ENCODE measurements at regions not wholly inside any gene's neighbourhood (a gene's known extent, or its start where the extent isn't known, plus 50 kb on each side); places are given as distances from the start of the nearest gene placed in this dataset.

DNA sequence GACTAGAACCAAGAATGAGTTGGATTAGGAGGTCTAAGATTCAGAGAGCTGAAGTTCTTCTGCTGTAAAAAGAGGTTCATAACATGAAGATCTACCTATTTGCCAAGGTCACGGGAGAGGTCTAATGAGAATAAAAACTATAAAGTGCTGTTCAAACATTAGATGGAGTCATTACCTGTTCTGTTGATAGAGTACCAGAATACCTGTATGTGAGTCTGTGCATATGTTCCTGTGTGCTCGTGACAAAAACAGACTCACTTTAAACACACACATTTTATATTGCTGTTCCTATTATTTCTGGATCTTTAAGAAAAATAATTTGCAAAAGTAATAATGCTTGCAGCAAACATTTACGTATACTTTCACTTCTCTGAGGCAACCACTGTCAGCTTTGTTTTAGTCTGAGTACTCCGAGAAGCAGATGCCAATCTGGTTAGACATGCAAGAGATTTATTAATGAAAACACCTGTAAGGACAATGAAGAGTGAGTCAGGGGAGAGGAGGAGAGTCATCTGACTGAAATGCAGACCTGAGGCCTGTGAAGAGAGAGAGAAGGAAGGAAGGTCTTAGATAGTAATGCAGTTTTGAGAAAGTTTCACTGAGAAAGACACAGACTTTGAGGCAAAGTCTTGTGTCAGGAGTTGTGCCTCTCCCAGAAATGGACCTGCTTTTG, 221.2 kb downstream of the SQOR start:
- TF ChIP-seq, protein P1, sequence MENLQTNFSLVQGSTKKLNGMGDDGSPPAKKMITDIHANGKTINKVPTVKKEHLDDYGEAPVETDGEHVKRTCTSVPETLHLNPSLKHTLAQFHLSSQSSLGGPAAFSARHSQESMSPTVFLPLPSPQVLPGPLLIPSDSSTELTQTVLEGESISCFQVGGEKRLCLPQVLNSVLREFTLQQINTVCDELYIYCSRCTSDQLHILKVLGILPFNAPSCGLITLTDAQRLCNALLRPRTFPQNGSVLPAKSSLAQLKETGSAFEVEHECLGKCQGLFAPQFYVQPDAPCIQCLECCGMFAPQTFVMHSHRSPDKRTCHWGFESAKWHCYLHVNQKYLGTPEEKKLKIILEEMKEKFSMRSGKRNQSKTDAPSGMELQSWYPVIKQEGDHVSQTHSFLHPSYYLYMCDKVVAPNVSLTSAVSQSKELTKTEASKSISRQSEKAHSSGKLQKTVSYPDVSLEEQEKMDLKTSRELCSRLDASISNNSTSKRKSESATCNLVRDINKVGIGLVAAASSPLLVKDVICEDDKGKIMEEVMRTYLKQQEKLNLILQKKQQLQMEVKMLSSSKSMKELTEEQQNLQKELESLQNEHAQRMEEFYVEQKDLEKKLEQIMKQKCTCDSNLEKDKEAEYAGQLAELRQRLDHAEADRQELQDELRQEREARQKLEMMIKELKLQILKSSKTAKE (IDR thresholded peaks at IDR 0.05; ENCODE audit: low read depth, poor library complexity, severe bottlenecking): no peak
- TF ChIP-seq, protein P2, sequence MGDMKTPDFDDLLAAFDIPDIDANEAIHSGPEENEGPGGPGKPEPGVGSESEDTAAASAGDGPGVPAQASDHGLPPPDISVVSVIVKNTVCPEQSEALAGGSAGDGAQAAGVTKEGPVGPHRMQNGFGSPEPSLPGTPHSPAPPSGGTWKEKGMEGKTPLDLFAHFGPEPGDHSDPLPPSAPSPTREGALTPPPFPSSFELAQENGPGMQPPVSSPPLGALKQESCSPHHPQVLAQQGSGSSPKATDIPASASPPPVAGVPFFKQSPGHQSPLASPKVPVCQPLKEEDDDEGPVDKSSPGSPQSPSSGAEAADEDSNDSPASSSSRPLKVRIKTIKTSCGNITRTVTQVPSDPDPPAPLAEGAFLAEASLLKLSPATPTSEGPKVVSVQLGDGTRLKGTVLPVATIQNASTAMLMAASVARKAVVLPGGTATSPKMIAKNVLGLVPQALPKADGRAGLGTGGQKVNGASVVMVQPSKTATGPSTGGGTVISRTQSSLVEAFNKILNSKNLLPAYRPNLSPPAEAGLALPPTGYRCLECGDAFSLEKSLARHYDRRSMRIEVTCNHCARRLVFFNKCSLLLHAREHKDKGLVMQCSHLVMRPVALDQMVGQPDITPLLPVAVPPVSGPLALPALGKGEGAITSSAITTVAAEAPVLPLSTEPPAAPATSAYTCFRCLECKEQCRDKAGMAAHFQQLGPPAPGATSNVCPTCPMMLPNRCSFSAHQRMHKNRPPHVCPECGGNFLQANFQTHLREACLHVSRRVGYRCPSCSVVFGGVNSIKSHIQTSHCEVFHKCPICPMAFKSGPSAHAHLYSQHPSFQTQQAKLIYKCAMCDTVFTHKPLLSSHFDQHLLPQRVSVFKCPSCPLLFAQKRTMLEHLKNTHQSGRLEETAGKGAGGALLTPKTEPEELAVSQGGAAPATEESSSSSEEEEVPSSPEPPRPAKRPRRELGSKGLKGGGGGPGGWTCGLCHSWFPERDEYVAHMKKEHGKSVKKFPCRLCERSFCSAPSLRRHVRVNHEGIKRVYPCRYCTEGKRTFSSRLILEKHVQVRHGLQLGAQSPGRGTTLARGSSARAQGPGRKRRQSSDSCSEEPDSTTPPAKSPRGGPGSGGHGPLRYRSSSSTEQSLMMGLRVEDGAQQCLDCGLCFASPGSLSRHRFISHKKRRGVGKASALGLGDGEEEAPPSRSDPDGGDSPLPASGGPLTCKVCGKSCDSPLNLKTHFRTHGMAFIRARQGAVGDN (IDR thresholded peaks at IDR 0.05): no peak
- TF ChIP-seq CREB1 (IDR thresholded peaks at IDR 0.05; ENCODE audit: low read depth): no peak
- no peak for TF ChIP-seq TAF1 (IDR thresholded peaks at IDR 0.05; ENCODE audit: borderline replicate concordance, low read depth, low read length)

Data from GM12878 (cell line).